HEK293T (cell line): ENCODE measurements at regions not wholly inside any gene's neighbourhood (a gene's known extent, or its start where the extent isn't known, plus 50 kb on each side); places are given as distances from the start of the nearest gene placed in this dataset.

Source experiments
- CTCF ChIA-PET: fragments of 350-600 bp; formaldehyde crosslinking; extraction: SDS; loops from one replicate; lab custom pipeline; 2021; ENCODE audit warnings: antibody characterized with exemption, inconsistent platforms; lab: Yijun Ruan, JAX
- POLR2A ChIA-PET: fragments of 350-600 bp; formaldehyde crosslinking; extraction: SDS; loops from one replicate; lab custom pipeline; 2020; ENCODE audit warnings: antibody characterized with exemption, inconsistent platforms; lab: Yijun Ruan, JAX
- DNase-seq: peaks from one replicate; pipeline ENCODE4 v3.0.0; 2012; ENCODE audit warnings: mixed read lengths; ENCODE audit errors: extremely low spot score
- ARNT ChIP-seq: fragments of 450-650 bp; IDR thresholded peaks from 2 replicates; pipeline ENCODE4 v1.6.1; 2017; ENCODE audit warnings: mild to moderate bottlenecking
- BHLHE40 ChIP-seq: fragments of 450-650 bp; IDR thresholded peaks from 2 replicates; pipeline ENCODE4 v1.6.1; 2016; ENCODE audit warnings: mild to moderate bottlenecking, moderate library complexity, borderline replicate concordance
- CTBP1 ChIP-seq: fragments of 450-650 bp; IDR thresholded peaks from 2 replicates; pipeline ENCODE4 v1.6.1; 2016; ENCODE audit warnings: borderline replicate concordance
- ELF4 ChIP-seq: fragments of 450-650 bp; IDR thresholded peaks from 2 replicates; pipeline ENCODE4 v1.6.1; 2017; ENCODE audit warnings: antibody characterized with exemption
- FOXA1 ChIP-seq: fragments of 450-650 bp; IDR thresholded peaks from 2 replicates; pipeline ENCODE4 v1.6.1; 2016; ENCODE audit warnings: mild to moderate bottlenecking
- FOXK2 ChIP-seq: fragments of 450-650 bp; IDR thresholded peaks from 2 replicates; pipeline ENCODE4 v1.6.1; 2016; ENCODE audit warnings: mild to moderate bottlenecking
- FOXM1 ChIP-seq: fragments of 450-650 bp; IDR thresholded peaks from 2 replicates; pipeline ENCODE4 v1.6.1; 2017; ENCODE audit warnings: mild to moderate bottlenecking, borderline replicate concordance
- HDGF ChIP-seq: fragments of 450-650 bp; IDR thresholded peaks from 2 replicates; pipeline ENCODE4 v1.6.1; 2017; ENCODE audit warnings: antibody characterized with exemption, borderline replicate concordance
- L3MBTL2 ChIP-seq: fragments of 450-650 bp; conservative IDR thresholded peaks from 2 replicates; pipeline ENCODE4 v1.6.1; 2016; ENCODE audit warnings: mild to moderate bottlenecking
- LEF1 ChIP-seq: fragments of 450-650 bp; IDR thresholded peaks from 2 replicates; pipeline ENCODE4 v1.6.1; 2017; ENCODE audit warnings: mild to moderate bottlenecking, borderline replicate concordance
- NFRKB ChIP-seq: fragments of 450-650 bp; IDR thresholded peaks from 2 replicates; pipeline ENCODE4 v1.6.1; 2016; ENCODE audit warnings: mild to moderate bottlenecking, moderate library complexity
- SP1 ChIP-seq: fragments of 450-650 bp; IDR thresholded peaks from 2 replicates; pipeline ENCODE4 v1.6.1; 2017
- SUZ12 ChIP-seq: fragments of 450-650 bp; IDR thresholded peaks from 2 replicates; pipeline ENCODE4 v1.6.1; 2016; ENCODE audit warnings: mild to moderate bottlenecking
- TARDBP ChIP-seq: fragments of 450-650 bp; IDR thresholded peaks from 2 replicates; pipeline ENCODE4 v1.6.1; 2016
- ZNF384 ChIP-seq: fragments of 450-650 bp; IDR thresholded peaks from 2 replicates; pipeline ENCODE4 v1.6.1; 2016
- TF ChIP-seq, protein P1 (sequence below): fragments of 450-650 bp; IDR thresholded peaks from 2 replicates; pipeline ENCODE4 v1.6.1; 2016

DNA sequence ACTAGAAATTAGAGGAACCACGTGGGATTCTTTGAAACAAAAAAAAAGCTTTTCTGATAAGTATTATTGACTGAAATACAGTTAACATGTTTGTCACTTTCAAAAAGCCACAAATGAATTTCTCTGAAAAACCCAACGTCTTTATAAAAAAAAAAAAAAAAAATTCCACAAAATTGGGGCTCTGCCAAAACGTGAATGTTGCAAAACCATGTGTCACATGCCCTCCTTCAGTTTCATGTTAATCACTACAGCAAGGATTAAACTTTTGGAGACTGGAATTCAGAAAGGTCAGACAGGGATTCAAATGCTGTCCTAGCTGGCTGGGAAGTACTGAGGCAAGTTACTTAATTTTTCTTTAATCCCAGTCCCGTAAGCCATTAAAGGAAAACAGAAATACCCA is 278.0 kb upstream of the KLF14 start:
- POLR2A ChIA-PET: no interaction called here
- DNase-seq: no peak
- 0 out of 2 replicates have a peak, but pooled peaks have one; percentile 22 for TF ChIP-seq ZNF384
- TF ChIP-seq, protein P1, sequence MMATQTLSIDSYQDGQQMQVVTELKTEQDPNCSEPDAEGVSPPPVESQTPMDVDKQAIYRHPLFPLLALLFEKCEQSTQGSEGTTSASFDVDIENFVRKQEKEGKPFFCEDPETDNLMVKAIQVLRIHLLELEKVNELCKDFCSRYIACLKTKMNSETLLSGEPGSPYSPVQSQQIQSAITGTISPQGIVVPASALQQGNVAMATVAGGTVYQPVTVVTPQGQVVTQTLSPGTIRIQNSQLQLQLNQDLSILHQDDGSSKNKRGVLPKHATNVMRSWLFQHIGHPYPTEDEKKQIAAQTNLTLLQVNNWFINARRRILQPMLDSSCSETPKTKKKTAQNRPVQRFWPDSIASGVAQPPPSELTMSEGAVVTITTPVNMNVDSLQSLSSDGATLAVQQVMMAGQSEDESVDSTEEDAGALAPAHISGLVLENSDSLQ: no peak
- CTCF ChIA-PET: no interaction called here

- no peak for DNase-seq
- ChIA-PET POLR2A (no interaction called here), CTCF (no interaction called here)
- TF ChIP-seq FOXK2 (no peak), FOXM1 (no peak), SP1 (no peak), L3MBTL2 (no peak; the same call in 1 of the 2 replicates), TARDBP (no peak), ZNF384 (no peak), HDGF (no peak), LEF1 (no peak), CTBP1 (no peak), ELF4 (no peak), SUZ12 (no peak), ARNT (no peak)
Measured at GRCh38 chr7:131012477-131013031, 278.5 kb upstream of the KLF14 start.

DNA sequence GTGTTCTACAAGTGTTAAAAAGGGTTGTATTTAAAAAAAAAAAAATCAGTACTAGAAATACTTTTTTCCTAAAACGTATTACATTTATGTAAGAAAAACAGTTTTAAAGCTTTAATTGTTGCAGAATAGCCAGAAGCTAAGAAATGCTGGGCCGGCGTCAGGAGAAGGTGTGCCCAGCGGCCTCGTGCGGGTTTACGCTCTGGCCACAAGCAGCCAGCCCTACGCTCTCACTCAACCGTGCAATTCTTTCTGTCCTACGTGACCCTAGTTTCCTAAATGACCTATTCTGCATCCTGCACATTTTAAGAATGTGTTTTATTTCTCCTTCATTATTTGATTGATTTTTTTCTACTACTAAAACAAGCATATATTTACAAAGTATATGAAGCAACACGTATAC is 279.7 kb upstream of the KLF14 start:
- POLR2A ChIA-PET: no interaction called here
- CTCF ChIA-PET: no interaction called here
- TF ChIP-seq SP1: no peak
- TF ChIP-seq, protein P1: no peak
- no peak for DNase-seq

DNA sequence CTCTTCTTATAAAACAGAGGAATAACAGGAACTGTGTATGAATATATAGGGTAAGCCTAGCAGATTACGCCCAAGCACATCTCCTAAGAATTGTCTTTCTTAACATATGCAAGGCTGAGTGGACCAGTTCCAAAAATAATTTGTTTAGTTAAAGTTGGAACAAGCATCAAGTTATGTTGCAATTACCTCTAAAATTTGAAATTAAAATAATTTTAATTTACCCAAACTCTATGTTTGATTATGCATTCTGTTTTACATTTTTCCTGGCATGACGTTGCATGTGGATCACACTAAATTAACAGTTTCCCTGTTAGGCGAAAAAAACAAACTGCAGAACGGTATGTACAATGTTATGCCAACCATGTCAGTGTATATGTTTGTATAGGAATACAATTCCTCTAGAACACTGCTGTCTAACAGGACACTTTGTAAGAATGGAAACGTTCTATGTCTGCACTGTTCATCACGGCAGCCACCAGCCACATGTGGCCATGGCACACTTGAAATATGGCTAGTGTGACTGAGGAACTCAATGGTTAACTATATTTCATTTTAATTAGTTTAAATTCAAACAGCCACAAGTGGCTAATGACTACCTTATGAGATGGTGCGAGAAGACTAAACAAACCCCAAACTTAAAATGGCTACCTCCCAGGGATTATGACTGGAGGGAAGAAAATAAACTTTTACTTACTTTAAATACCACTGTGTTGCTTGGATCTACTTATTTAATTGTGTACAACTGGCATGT is 281.1 kb upstream of the KLF14 start:
- no peak for DNase-seq
- CTCF ChIA-PET: no interaction called here
- POLR2A ChIA-PET: no interaction called here
- no peak for TF ChIP-seq BHLHE40
- TF ChIP-seq, protein P1: peak; percentile 23; the same call in 1 of the 2 replicates

GRCh38 chr7:131015657-131015958 is 281.6 kb upstream of the KLF14 start:
- POLR2A ChIA-PET: no interaction called here
- CTCF ChIA-PET: no interaction called here
- TF ChIP-seq FOXK2: no peak
- TF ChIP-seq TARDBP: no peak
- TF ChIP-seq HDGF: no peak
- TF ChIP-seq FOXM1: no peak
- no peak for TF ChIP-seq CTBP1
- no peak for TF ChIP-seq ELF4
- no peak for TF ChIP-seq NFRKB
- TF ChIP-seq, protein P1: no peak
- no peak for DNase-seq

- POLR2A ChIA-PET: no interaction called here
- CTCF ChIA-PET: interaction anchor here (1.2 kb wide), 1 partner anchor 9 kb away, joined by 4 read pairs; no protein-coding TSS in a partner anchor
- DNase-seq: no peak
- TF ChIP-seq TARDBP: no peak
- TF ChIP-seq ELF4: no peak
- no peak for TF ChIP-seq SUZ12
- no peak for TF ChIP-seq L3MBTL2
- no peak for TF ChIP-seq CTBP1
- TF ChIP-seq LEF1: no peak
- TF ChIP-seq SP1: no peak
- no peak for TF ChIP-seq NFRKB
- no peak for TF ChIP-seq BHLHE40
- no peak for TF ChIP-seq ZNF384
- no peak for TF ChIP-seq HDGF
- TF ChIP-seq ARNT: no peak
- TF ChIP-seq FOXA1: no peak
- TF ChIP-seq, protein P1: no peak
- TF ChIP-seq FOXM1: no peak
- TF ChIP-seq FOXK2: no peak
Measured at GRCh38 chr7:131016230-131016629, 282.2 kb upstream of the KLF14 start.
